ENCODE measurements at regions not wholly inside any gene's neighbourhood (a gene's known extent, or its start where the extent isn't known, plus 50 kb on each side); places are given as distances from the start of the nearest gene placed in this dataset.

DNA sequence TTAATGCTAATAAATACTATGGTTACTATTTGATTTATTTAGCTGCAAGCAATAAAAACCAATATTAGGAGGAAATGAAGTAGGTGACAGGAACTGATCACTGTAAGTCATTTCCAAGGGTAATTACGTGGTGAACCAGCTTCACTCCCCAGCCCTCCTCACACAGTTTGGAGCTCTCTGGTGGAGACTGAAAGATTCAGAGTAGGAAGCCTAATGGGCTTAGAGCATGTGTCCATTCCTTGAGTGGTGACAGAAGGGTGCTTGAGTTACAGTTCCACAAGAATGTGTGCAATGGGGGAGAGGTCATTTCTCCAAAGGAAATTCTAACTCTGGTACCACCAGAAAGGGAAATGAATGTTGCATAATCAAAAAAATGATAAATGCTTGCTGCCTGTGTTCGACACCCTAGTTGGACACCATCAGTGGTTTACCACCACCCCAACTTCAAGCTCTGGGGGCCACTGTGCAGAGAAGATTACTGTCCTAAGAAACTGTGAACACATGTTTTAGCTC, 285.1 kb upstream of the MMADHC start:
- no peaks in the 10 kb centered on the region for H3K79me2 ChIP-seq (ENCODE audit: control insufficient read depth, insufficient read depth, low read length)
- dilution Hi-C loops (cut with MboI; ENCODE audit: extremely low pct_ligation_motif_present, low sequenced_read_pairs), result no loop called here
- no peak for FAIRE-seq

DNA sequence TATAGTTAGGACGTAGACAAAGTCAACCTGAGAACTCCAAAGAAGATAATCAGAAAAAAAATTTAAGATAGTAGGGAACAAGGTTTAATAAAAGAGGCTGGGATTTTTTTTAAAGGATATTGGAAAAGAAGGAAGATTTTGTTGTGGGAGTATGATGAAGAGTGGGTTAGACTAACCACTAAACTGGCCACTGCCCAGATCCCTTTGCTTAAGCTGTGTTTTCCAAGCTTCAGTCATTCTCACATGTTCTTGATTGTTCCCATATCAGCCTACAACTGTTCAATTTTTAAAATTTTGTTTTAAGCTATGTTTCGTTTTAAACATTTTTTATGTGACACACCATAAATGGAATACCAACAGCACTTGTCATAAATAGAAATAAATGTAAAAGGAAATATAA, 284.5 kb upstream of the MMADHC start:
- H3K9ac ChIP-seq (ENCODE audit: control insufficient read depth, extremely low read depth, insufficient read depth, low read length), result no peak overlapping the region
- no peaks in the 10 kb centered on the region for H3K79me2 ChIP-seq (ENCODE audit: control insufficient read depth, insufficient read depth, low read length)
- DNase-seq (ENCODE audit: low read depth, low spot score), result no peak
- H2AFZ ChIP-seq (ENCODE audit: control insufficient read depth, low read length), result no peak overlapping the region
- H4K20me1 ChIP-seq (ENCODE audit: control insufficient read depth, extremely low read depth, insufficient read depth, low read length), result no peaks in the 10 kb centered on the region
- H3K4me1 ChIP-seq (ENCODE audit: control insufficient read depth, extremely low read depth, insufficient read depth, low read length), result no peaks in the 10 kb centered on the region
- H3K27ac ChIP-seq (ENCODE audit: control insufficient read depth, insufficient read depth, low read length), result no peak overlapping the region
- H3K4me2 ChIP-seq (ENCODE audit: control insufficient read depth, extremely low read depth, insufficient read depth, low read depth, low read length), result no peak overlapping the region
- H3K9me3 ChIP-seq (ENCODE audit: control insufficient read depth, low read depth, low read length), result no peaks in the 10 kb centered on the region
- TF ChIP-seq, protein P1, sequence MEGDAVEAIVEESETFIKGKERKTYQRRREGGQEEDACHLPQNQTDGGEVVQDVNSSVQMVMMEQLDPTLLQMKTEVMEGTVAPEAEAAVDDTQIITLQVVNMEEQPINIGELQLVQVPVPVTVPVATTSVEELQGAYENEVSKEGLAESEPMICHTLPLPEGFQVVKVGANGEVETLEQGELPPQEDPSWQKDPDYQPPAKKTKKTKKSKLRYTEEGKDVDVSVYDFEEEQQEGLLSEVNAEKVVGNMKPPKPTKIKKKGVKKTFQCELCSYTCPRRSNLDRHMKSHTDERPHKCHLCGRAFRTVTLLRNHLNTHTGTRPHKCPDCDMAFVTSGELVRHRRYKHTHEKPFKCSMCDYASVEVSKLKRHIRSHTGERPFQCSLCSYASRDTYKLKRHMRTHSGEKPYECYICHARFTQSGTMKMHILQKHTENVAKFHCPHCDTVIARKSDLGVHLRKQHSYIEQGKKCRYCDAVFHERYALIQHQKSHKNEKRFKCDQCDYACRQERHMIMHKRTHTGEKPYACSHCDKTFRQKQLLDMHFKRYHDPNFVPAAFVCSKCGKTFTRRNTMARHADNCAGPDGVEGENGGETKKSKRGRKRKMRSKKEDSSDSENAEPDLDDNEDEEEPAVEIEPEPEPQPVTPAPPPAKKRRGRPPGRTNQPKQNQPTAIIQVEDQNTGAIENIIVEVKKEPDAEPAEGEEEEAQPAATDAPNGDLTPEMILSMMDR (optimal IDR thresholded peaks at IDR 0.05 in 1 of 3, IDR thresholded peaks at IDR 0.05 in 1 of 3, conservative IDR thresholded peaks at IDR 0.05 in 1 of 3; ENCODE audit: extremely low read depth in 1 of 3, insufficient read depth in 2 of 3, low read length in 3 of 3), result no peak
- no peak for TF ChIP-seq EZH2 (IDR thresholded peaks at IDR 0.05; ENCODE audit: low read length)
- H3K9me1 ChIP-seq (ENCODE audit: control insufficient read depth, extremely low read depth, insufficient read depth, low read length), result no peaks in the 10 kb centered on the region
- H3K4me3 ChIP-seq (ENCODE audit: control insufficient read depth in 2 of 3, extremely low read depth in 1 of 3, insufficient read depth in 2 of 3, low read depth in 1 of 3, low read length in 3 of 3), result no peak overlapping the region
- no peaks in the 10 kb centered on the region for H3K27me3 ChIP-seq (ENCODE audit: control insufficient read depth, extremely low read depth, insufficient read depth, low read length)
- dilution Hi-C loops (cut with MboI; ENCODE audit: extremely low pct_ligation_motif_present, low sequenced_read_pairs), result no loop called here
- no peaks in the 10 kb centered on the region for H3K36me3 ChIP-seq (ENCODE audit: control insufficient read depth in 2 of 2, extremely low read depth in 1 of 2, insufficient read depth in 2 of 2, low read length in 2 of 2)
- no peak for FAIRE-seq

More for the DNA sequence above, 285.1 kb upstream of the MMADHC start:
- H4K20me1 ChIP-seq (ENCODE audit: control insufficient read depth, extremely low read depth, insufficient read depth, low read length), result no peaks in the 10 kb centered on the region
- no peak overlapping the region for H3K4me2 ChIP-seq (ENCODE audit: control insufficient read depth, extremely low read depth, insufficient read depth, low read depth, low read length)
- H3K4me1 ChIP-seq (ENCODE audit: control insufficient read depth, extremely low read depth, insufficient read depth, low read length), result no peaks in the 10 kb centered on the region
- H3K9ac ChIP-seq (ENCODE audit: control insufficient read depth, extremely low read depth, insufficient read depth, low read length), result no peak overlapping the region
- no peak overlapping the region for H2AFZ ChIP-seq (ENCODE audit: control insufficient read depth, low read length)
- H3K36me3 ChIP-seq (ENCODE audit: control insufficient read depth in 2 of 2, extremely low read depth in 1 of 2, insufficient read depth in 2 of 2, low read length in 2 of 2), result no peaks in the 10 kb centered on the region
- no peak overlapping the region for H3K27ac ChIP-seq (ENCODE audit: control insufficient read depth, insufficient read depth, low read length)
- H3K27me3 ChIP-seq (ENCODE audit: control insufficient read depth, extremely low read depth, insufficient read depth, low read length), result no peaks in the 10 kb centered on the region
- H3K9me3 ChIP-seq (ENCODE audit: control insufficient read depth, low read depth, low read length), result no peaks in the 10 kb centered on the region
- DNase-seq (ENCODE audit: low read depth, low spot score), result no peak
- no peak for TF ChIP-seq EZH2 (IDR thresholded peaks at IDR 0.05; ENCODE audit: low read length)
- TF ChIP-seq, protein P1 (optimal IDR thresholded peaks at IDR 0.05 in 1 of 3, IDR thresholded peaks at IDR 0.05 in 1 of 3, conservative IDR thresholded peaks at IDR 0.05 in 1 of 3; ENCODE audit: extremely low read depth in 1 of 3, insufficient read depth in 2 of 3, low read length in 3 of 3), result no peak
- no peaks in the 10 kb centered on the region for H3K9me1 ChIP-seq (ENCODE audit: control insufficient read depth, extremely low read depth, insufficient read depth, low read length)
- no peak overlapping the region for H3K4me3 ChIP-seq (ENCODE audit: control insufficient read depth in 2 of 3, extremely low read depth in 1 of 3, insufficient read depth in 2 of 3, low read depth in 1 of 3, low read length in 3 of 3)

Measured in keratinocyte (primary cell).